A673 (cell line): ENCODE measurements at regions not wholly inside any gene's neighbourhood (a gene's known extent, or its start where the extent isn't known, plus 50 kb on each side); places are given as distances from the start of the nearest gene placed in this dataset.

Experiments used
- BruUV-seq: library from RNA; stranded (reverse); fragments of 400-500 nt; replicated peaks from 2 replicates; lab custom pipeline; 2021; lab: Mats Ljungman, UMichigan
- CTCF ChIA-PET: fragments of 300-600 bp; sonication (Branson Sonifier 250); formaldehyde crosslinking; loops from one replicate; lab custom pipeline; 2022; ENCODE audit warnings: antibody characterized with exemption; lab: Charles Lee
- POLR2A ChIA-PET: fragments of 300-600 bp; sonication (Branson Sonifier 250); formaldehyde crosslinking; loops from one replicate; lab custom pipeline; 2022; ENCODE audit warnings: antibody characterized with exemption; ENCODE audit not compliant: low non-redundant PET; lab: Charles Lee
- DNase-seq: peaks from one replicate; pipeline ENCODE4 v3.0.0-alpha.2; 2015; ENCODE audit warnings: low spot score
- H3K27ac ChIP-seq: fragments of 200-600 bp; sonication (generic); 2 replicates; pipeline ENCODE4 v1.5.1; 2016; ENCODE audit warnings: mixed run types, low read depth, mild to moderate bottlenecking, mixed read lengths, antibody characterized with exemption, low read length; ENCODE audit not compliant: poor library complexity, severe bottlenecking
- H3K27me3 ChIP-seq: fragments of 200-600 bp; sonication (generic); replicated peaks from 2 replicates; pipeline ENCODE4 v1.6.1; 2017; ENCODE audit warnings: mixed run types, low read depth, mild to moderate bottlenecking, mixed read lengths, antibody characterized with exemption, low read length; ENCODE audit not compliant: insufficient read depth, poor library complexity
- H3K36me3 ChIP-seq: fragments of 200-600 bp; sonication (generic); 2 replicates; pipeline ENCODE4 v1.6.1; 2016; ENCODE audit warnings: mixed run types, mild to moderate bottlenecking, mixed read lengths, antibody characterized with exemption, low read length; ENCODE audit not compliant: insufficient read depth, poor library complexity, severe bottlenecking
- H3K4me1 ChIP-seq: fragments of 200-600 bp; sonication (generic); 2 replicates; pipeline ENCODE4 v1.6.1; 2017; ENCODE audit warnings: mixed run types, mild to moderate bottlenecking, mixed read lengths, antibody characterized with exemption, low read length; ENCODE audit not compliant: insufficient read depth, poor library complexity, severe bottlenecking
- H3K4me3 ChIP-seq: fragments of 200-600 bp; sonication (generic); 2 replicates; pipeline ENCODE4 v1.5.1; 2016; ENCODE audit warnings: low read depth, mixed run types, mild to moderate bottlenecking, mixed read lengths, low read length; ENCODE audit not compliant: poor library complexity, severe bottlenecking
- H3K9me3 ChIP-seq: fragments of 200-600 bp; sonication (generic); 2 replicates; pipeline ENCODE4 v1.6.1; 2016; ENCODE audit warnings: mixed run types, low read depth, mild to moderate bottlenecking, mixed read lengths, antibody characterized with exemption, low read length; ENCODE audit not compliant: poor library complexity, severe bottlenecking
- EZH2 ChIP-seq: fragments of 200-600 bp; sonication (generic); IDR thresholded peaks from 2 replicates; pipeline ENCODE4 v1.6.1; 2017; ENCODE audit warnings: borderline replicate concordance, low read depth, mild to moderate bottlenecking, mixed read lengths, antibody characterized with exemption, low read length; ENCODE audit not compliant: poor library complexity, severe bottlenecking
- intact Hi-C: fragments of 100-400 bp; cut with micrococcal nuclease; formaldehyde crosslinking; loops from one replicate; pipeline ENCODE4 v1.10.0; 2022; ENCODE audit not compliant: unreplicated experiment
- TF ChIP-seq, protein P1 (sequence below): fragments of 300-800, 200-600 bp; sonication (generic); conservative IDR thresholded peaks from 2 replicates; pipeline ENCODE4 v1.5.1; 2017; ENCODE audit warnings: low read depth, mild to moderate bottlenecking, antibody characterized with exemption, low read length, moderate library complexity, mixed read lengths

DNA sequence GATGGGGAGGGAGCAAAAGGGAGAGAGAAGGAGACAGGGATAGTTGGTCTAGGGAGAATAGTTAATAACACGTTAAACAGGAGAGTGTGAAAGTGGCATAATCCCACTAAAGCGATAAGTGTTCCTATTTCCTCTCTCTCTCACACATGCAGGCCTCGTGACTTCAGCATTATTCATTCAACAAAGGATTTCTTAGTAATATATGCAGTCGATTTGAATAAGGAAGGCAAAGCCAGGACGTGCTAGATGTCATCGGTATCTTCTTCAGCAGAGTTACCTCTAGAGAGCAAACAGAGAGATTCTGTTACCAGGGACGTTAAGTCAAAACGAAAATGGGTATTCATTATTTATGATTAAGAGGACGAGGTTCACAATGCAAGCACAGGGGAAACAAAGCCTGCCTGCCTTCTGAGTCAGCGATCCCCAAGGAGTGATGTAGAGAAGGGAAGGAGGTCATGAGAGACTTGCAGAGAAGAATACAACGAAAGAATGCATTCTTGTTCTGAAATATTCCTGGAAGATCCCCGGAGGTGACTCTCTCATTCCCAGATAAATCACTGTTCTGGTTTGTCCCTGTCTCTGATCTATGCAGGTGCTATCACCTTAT is 1048.4 kb downstream of the NLGN4X start:
- peak overlapping the region; percentile 6 for H3K4me3 ChIP-seq
- H3K36me3 ChIP-seq = no peaks in the 10 kb centered on the region
- H3K27me3 ChIP-seq = no peaks in the 10 kb centered on the region
- TF ChIP-seq, protein P1, sequence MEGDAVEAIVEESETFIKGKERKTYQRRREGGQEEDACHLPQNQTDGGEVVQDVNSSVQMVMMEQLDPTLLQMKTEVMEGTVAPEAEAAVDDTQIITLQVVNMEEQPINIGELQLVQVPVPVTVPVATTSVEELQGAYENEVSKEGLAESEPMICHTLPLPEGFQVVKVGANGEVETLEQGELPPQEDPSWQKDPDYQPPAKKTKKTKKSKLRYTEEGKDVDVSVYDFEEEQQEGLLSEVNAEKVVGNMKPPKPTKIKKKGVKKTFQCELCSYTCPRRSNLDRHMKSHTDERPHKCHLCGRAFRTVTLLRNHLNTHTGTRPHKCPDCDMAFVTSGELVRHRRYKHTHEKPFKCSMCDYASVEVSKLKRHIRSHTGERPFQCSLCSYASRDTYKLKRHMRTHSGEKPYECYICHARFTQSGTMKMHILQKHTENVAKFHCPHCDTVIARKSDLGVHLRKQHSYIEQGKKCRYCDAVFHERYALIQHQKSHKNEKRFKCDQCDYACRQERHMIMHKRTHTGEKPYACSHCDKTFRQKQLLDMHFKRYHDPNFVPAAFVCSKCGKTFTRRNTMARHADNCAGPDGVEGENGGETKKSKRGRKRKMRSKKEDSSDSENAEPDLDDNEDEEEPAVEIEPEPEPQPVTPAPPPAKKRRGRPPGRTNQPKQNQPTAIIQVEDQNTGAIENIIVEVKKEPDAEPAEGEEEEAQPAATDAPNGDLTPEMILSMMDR = no peak
- no peak for TF ChIP-seq EZH2
- peaks cover 17% of the 10 kb centered on the region for H3K4me1 ChIP-seq
- POLR2A ChIA-PET = no interaction called here
- no TSS peak for BruUV-seq
- no peaks in the 10 kb centered on the region for H3K9me3 ChIP-seq
- intact Hi-C loops = no loop called here
- H3K27ac ChIP-seq = peak overlapping the region; percentile 16
- CTCF ChIA-PET = no interaction called here
- peak; percentile 81 for DNase-seq

DNA sequence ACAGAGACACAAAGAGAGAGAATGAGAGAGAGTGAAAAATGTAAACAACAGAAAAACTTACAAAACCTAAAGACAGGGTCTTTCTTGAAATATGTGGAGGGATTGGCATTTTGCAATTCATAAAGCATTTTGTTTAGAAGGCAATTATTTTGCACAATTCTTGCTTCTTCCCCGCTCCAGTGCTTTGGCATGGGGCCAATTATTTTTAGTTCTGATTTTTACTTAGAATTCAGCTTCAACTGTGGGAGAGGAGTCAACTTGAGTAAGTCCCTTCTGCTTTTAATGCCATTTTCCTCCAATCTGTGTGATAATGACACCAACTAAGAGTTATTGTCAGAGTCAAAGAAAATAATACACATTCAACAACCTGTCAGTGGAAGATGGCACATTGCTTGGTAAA is 1051.9 kb downstream of the NLGN4X start:
- no peaks in the 10 kb centered on the region for H3K36me3 ChIP-seq
- POLR2A ChIA-PET = no interaction called here
- no peak overlapping the region for H3K27ac ChIP-seq
- no peaks in the 10 kb centered on the region for H3K27me3 ChIP-seq
- TF ChIP-seq, protein P1 = no peak
- TF ChIP-seq EZH2 = no peak
- intact Hi-C loops = no loop called here
- peak; percentile 10 for DNase-seq
- CTCF ChIA-PET = no interaction called here
- H3K9me3 ChIP-seq = no peaks in the 10 kb centered on the region
- H3K4me1 ChIP-seq = peaks cover 17% of the 10 kb centered on the region
- no peak overlapping the region for H3K4me3 ChIP-seq
- BruUV-seq = no TSS peak

DNA sequence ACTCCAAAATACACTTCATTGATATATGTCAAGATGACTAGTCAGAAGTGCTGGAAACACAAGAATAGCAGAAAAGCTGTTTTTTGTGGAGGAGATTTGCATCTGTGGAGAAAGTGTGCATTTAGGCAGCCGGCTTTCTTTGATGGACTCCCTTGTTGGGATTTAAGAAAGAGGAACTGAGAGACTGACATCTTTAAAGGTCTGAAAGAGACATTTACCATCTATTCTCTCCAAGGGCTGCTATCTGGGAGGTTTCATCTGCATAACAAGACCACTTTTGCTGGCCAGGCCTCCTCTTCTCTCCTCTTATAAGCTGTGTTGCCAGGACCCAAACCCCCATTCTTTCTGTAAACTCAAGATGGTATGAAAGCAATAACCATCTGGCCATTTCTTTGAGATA is 1065.0 kb downstream of the NLGN4X start:
- TF ChIP-seq, protein P1 = no peak
- TF ChIP-seq EZH2 = no peak
- intact Hi-C loops = no loop called here
- H3K4me3 ChIP-seq = no peak overlapping the region
- DNase-seq = no peak
- no peaks in the 10 kb centered on the region for H3K36me3 ChIP-seq
- POLR2A ChIA-PET = no interaction called here
- no TSS peak for BruUV-seq
- CTCF ChIA-PET = no interaction called here
- H3K27me3 ChIP-seq = no peaks in the 10 kb centered on the region
- H3K9me3 ChIP-seq = no peaks in the 10 kb centered on the region
- H3K4me1 ChIP-seq = no peaks in the 10 kb centered on the region
- no peak overlapping the region for H3K27ac ChIP-seq
